NCI-H1417 (cell line): ENCODE measurements at regions not wholly inside any gene's neighbourhood (a gene's known extent, or its start where the extent isn't known, plus 50 kb on each side); places are given as distances from the start of the nearest gene placed in this dataset.

ENCODE experiments used
- DNase-seq, 3 experiments: peaks; one replicate each; lab custom pipeline; 2025; lab: John Stamatoyannopoulos, UW

DNA sequence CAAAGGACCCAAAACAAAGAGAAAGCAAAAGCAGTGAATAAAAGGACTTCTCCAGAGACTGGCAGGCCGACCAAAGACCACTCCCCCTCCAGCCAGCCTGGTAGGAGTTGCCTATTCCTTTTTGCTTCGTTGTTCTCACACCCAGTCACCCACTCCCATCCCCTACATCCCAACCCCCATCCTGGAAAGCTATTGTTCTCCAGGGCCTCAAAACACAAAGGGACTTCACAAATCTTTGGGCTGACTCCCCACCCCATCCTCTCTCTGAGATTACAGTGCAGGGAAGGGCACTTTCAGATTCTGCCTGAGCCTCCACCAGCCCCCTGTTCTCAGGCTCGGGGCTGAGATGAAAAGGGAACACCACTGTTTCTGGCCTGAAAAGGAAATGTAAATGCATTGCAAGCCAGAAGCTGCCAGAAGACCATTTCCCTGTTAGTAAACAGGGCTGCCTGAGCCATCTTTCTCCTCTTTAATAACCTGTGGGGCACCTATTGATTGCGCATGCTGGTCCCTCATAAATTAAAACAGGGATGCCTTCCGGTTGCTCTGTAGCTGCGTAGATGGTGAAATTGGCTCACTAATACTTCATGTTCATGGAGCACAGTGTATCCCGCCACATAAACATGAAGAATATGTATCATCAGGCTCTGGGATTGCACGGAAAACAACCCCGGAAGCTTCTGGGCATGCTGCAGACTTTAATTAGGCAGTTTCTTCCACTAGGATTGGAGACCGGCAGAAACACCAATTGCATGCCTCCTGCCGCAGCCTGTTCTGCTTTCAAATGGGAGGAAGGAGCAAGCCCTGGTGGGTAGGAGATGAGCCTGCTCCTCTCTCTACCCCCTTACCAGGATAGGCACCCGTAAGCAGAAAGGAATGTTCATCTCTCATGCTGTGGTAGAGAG, 130.3 kb upstream of the FUT8 start:
- no peak for DNase-seq

- no peak for DNase-seq
Measured at GRCh38 chr14:65282896-65283253, 129.7 kb upstream of the FUT8 start.

GRCh38 chr14:65286443-65286842, 126.1 kb upstream of the FUT8 start:
- no peak for DNase-seq

- no peak for DNase-seq
Measured at GRCh38 chr14:65287264-65288131, 125.0 kb upstream of the FUT8 start.

DNA sequence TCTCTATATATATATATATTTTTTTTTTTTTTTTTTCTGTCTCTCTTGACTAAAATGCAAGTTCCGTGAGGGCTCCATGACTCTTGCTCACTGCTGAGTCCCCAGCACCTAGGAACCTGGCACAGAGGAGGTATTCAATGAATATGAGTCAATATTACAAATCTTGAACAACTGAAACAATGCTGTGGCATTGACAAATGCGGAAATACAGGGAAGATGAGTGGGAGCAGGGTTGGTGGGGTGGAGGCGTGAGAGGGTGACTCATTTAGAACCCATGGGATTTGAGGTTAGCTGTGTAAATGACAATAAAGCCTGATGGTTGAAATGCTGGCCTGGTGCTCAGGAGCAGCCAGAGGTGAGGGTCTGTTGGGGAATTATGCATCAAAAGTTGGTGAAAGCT, 121.7 kb upstream of the FUT8 start:
- no peak for DNase-seq

DNA sequence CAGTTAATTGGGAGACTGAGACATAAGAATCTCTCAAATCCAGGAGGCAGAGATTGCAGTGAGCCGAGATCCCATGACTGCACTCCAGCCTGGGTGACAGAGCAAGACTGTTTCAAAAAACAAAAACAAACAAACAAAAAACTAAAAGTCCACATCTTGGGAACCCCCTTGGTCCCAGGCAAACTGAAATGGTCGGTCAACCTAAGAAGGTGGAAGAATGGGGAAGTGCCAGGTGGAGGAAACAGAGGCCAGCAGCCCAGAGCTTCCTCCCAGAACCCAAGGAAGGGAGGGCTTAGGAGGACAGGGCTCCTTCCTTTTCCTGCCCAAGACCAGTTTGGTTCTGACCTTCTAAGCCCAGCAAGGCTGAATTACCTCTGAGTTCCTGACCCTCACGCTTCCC, 121.0 kb upstream of the FUT8 start:
- DNase-seq: no peak

GRCh38 chr14:65294816-65295215, 117.7 kb upstream of the FUT8 start:
- DNase-seq: no peak

DNA sequence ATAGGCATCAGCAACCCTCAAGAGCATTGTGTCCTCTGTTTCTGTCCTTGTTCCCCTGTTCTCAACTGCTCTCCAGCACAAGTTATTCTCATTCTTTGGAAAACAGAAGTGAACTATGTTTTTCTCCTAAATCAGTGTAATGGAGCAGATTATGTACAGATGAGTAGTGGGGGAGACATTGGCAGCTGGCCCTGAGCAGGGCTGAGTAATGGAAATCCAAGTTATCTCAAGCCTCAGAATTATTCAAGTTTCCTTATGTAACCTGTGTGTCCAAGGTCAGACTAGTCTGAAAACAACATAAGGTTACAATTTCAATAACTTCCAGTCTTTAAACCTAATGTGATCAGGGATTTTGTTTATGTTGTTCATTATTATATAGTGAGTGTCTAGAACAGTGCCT, 116.1 kb upstream of the FUT8 start:
- DNase-seq: no peak

- no peak for DNase-seq
Measured at GRCh38 chr14:65296876-65297275, 115.7 kb upstream of the FUT8 start.

GRCh38 chr14:65297744-65298143, 114.8 kb upstream of the FUT8 start:
- peak in 1 of 3 experiments; percentile 21 for DNase-seq

- no peak for DNase-seq
Measured at GRCh38 chr14:65299826-65300225, 112.7 kb upstream of the FUT8 start.

GRCh38 chr14:65301862-65302539, 110.5 kb upstream of the FUT8 start:
- peak in 1 of 3 experiments; percentile 59 for DNase-seq

DNA sequence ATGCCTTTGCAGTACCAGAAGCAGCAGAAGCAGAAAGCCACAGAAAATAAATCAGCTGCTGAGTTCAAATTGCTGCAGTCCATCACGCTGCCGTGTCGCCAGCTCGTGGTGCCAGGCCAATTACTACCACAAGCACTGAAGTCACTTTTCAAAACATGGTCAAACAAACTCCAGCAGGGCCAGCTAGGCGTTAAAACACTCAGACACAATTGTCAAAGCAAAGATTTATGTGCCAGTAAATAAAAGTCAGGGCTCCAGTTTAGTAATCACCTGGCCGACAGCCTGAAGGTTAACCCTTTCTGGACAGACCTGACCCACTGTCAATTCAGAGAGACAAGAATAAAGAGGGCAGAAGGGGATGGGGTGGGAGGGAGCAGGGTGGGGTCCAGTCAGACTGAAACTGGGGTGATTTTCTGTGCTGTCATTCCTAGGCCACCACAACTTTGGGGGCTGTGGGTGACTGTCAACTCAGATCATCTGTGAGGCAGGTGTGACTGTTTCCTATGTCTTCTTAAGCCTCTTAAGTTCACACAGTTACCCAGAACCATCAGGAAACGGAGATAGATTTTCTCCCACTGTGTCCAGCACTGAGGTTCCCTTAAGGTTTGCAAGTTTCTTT, 109.8 kb upstream of the FUT8 start:
- DNase-seq: peak; percentile 7 to 92 (median 69)

GRCh38 chr14:65303190-65303898, 109.2 kb upstream of the FUT8 start:
- DNase-seq: peak in 2 of 3 experiments; percentile 40 to 59

GRCh38 chr14:65303899-65304222, 108.7 kb upstream of the FUT8 start:
- DNase-seq: peak in 2 of 3 experiments; percentile 30 to 52

- DNase-seq: no peak
Measured at GRCh38 chr14:65304239-65304638, 108.3 kb upstream of the FUT8 start.

GRCh38 chr14:65304963-65305362, 107.6 kb upstream of the FUT8 start:
- no peak for DNase-seq

- DNase-seq: no peak
Measured at GRCh38 chr14:65308536-65308935, 104.0 kb upstream of the FUT8 start.

- no peak for DNase-seq
Measured at GRCh38 chr14:65310568-65310967, 102.0 kb upstream of the FUT8 start.

GRCh38 chr14:65312859-65313258, 99.7 kb upstream of the FUT8 start:
- DNase-seq: no peak
